HG03097 (cell line): ENCODE measurements at regions not wholly inside any gene's neighbourhood (a gene's known extent, or its start where the extent isn't known, plus 50 kb on each side); places are given as distances from the start of the nearest gene placed in this dataset.

ENCODE experiments used
- ATAC-seq: cut with Tn5 transposase; IDR thresholded peaks from one replicate; pipeline ENCODE4 v1.9.1; 2021; ENCODE audit not compliant: unreplicated experiment, low FRiP score

DNA sequence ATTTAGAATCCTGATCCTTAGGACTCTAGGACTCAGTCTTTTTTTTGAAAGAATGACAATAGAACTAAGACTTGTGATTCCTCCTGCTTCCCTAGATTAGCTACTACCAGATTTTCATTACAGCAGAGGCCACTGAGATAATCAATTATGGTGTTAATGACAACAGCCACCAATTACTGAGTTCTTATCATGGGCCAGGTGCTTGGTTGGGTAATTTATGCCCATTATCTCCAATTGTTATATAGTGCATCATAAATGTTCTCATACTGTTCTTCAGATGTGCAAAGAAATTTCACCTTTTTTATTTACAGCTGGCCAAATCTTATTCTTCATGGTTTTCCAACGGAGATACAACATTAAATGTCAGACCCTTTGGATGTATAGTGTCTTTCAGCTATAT, 162.9 kb upstream of the CMC1 start:
- ATAC-seq = no peak

DNA sequence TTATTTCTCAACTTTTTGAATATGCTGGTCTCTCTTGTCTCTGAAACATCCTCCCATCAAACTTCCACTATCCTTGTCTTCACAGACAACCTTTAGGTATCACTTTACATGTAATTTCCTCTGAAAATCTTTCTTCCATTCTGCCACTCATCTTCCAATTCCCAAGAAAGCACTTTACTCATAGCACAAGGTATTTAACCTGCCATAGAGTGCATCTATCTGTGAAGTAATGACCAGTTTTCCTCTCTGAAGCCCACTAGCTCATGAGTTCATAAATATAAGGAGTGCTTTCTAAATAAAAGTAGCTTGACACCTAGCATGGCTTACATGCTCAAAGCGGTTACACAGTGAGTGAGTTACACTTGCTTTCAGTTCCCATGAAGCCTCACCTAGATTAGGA, 160.7 kb upstream of the CMC1 start:
- ATAC-seq = no peak

DNA sequence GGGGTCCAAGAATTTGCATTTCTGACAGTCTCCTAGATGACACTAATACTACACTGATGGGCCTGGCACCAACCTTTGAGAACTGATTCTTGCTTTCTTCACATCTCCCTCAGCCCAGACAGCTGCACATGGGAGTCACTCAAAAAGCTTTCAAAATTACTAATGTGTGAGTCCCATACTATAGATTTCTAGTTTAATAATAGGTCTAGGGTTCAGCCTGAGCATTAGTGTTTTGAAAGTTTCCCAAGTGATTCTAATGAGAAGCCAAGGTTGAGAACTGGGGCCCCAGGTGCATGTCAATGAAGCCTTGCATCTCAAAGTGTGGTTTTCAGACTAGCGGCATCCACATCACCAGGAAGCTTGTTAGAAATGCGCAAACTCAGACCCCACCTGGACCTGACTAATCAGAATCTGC, 159.9 kb upstream of the CMC1 start:
- ATAC-seq = no peak

DNA sequence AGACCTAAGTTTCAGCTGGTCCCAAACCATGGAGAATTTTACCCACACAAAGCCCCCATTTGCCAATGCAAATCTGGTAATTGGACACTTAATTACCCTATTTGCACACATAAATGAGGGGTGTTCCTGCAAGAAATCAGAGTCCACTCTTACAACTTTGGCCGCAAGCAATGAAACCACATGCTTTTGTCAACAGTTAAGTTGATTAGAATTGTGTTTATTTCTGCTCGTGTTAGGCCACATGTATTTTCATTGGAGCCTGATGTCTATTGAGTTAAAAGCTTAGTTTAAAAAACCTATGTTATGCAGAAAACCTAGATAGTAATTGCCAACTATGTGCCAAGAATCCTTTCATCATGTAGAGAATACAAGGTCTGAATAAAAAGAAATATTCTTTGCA, 153.8 kb upstream of the CMC1 start:
- ATAC-seq = no peak

DNA sequence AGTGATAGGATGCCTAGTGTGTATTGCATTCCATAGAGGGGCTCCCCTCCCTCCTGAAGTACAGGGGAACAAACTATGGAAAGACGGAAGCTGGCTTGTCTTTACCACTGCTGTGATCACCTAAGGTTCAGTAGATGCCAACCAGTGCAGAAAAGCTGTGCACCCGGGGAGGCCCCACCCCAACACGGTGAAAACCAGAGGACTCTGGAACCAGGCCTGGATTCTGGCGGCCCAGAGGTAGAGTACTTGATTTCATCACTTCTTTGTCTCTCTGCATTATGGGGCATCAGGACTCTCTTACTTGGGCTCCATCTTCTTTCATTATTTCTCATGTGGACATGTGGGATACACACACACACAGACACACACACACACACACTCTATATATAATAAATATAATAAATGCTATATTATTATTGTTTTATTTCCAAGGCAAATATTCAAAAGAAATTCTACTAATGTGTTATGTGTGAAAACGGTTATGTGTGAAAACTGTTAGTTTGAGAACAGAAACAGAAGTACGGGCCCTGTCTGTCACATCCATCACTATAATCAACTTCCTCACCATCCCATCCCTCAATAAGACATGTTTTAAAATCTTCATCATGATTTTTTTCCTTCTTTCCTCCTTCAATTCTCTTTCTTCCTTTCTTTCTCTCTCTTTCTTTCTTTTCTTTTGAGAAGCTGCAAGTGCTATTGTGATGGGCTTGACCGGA, 152.4 kb upstream of the CMC1 start:
- ATAC-seq = no peak

DNA sequence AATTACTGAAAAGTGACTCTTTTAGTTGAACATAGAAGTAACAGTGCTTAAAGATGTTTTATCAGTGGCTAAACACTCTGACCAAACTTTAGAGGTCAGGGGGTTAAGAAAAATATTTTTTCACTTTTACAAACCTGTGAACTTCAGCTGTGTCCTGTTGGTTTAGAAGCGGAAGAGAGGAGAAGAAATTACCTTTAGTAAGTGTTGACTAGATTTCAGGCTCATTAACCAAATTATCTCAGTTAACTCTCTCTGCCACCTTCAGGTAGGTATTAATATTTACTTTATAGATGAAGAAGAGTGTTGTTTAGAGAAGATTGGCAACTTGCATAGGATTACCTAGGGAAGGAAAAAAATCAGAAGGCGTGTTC, 151.9 kb upstream of the CMC1 start:
- ATAC-seq = no peak

DNA sequence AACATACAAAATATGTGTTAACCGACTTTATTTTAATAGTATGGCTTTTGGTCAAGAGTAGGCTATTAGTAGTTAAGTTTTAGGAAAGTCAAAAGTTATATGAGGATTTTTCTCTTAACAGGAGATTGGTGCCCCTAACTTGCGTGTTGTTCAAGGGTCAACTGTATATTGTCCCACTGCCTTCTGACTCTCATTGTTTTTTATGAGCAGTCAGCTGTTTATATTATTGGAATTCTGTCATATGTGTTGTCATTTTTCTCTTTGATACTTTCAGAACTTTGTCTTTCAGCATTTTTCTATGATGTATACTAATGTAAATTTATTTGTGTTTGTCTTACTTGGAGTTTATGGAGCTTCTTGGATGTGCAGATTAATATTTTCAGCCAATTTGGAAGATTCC, 142.1 kb upstream of the CMC1 start:
- no peak for ATAC-seq

DNA sequence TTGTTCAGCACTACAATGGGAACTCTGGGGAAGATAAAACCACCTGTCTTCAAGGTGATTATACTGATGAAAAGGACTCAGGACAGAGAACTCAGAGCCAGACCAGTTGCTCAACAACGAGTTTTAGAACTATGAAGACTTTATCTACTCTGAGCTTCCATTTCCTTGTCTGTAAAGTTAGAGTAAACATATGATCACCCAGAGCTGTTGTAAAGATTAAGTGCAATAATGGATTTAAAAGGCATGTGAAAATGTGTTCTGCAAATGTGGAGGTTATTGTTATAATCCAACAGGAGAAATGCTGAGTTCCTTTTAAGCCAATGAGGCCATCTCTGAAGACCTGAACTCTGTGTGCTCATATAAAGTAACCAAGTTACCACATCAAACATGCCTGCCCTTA, 139.7 kb upstream of the CMC1 start:
- ATAC-seq = no peak

DNA sequence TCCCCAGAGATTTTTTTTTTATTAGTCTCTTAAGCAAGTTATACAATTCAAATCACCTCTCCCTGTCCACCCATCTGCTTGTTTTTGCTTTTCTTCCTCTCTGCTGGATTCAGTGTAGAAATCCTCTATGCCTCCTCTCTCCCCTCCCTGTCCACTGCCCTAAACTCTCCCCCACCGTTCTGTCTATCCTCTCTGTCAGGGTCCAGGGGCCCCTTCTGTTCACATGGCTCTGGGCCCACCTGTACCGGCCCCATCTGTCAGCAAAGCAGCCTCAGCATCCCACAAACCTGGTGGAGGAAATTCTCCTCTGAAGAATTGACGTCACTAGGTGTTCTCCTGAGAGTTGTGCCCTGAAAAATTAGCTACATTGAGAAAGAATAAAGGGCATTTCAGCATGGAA, 137.6 kb upstream of the CMC1 start:
- ATAC-seq = no peak

DNA sequence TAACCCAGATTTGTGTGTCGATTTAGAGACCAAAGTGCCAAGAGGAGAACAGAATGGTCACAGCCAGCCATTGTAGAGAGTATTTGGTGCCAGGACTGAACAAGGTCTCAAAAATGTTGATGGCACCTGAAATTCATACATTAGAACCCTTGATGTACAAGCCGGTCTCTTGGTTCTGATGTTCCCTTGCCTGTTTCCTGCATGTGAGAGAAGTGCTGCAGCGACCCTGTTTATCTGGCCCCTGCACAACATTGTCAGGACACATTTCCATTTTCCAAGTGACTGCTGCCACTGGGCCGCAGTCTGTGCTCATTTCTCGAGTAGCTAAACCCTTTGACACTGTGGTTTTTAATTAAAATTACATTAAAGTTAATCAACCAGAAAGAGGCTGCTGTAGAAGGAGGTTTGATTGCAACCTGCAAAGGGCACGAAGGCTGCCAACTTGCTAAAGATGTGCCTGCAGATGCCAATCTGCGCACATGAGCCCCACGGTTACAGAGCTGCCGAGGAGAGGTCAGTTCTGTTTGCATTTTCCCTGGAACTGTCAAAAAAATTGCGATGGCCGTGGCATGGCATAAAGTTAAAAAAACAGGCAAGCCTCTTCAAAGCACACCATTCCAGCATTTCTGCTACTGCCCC, 136.4 kb upstream of the CMC1 start:
- no peak for ATAC-seq

DNA sequence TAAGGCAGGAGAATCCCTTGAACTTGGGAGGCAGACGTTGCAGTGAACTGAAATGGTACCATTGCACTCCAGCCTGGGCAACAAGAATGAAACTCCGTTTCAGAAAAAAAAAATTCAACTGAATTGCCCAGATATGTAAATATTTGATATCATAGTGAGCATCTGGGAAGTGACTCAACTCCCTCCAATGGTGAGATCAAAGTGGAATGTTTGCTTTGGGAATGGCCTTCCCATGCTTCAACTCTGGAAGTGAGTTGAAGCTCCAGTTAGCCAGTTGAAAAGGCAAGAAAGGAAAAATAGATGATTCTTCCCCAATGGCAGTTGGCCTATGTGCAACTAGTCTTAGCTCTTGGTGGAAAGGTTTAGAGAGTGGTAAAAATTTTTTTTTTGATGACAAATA, 131.6 kb upstream of the CMC1 start:
- no peak for ATAC-seq

DNA sequence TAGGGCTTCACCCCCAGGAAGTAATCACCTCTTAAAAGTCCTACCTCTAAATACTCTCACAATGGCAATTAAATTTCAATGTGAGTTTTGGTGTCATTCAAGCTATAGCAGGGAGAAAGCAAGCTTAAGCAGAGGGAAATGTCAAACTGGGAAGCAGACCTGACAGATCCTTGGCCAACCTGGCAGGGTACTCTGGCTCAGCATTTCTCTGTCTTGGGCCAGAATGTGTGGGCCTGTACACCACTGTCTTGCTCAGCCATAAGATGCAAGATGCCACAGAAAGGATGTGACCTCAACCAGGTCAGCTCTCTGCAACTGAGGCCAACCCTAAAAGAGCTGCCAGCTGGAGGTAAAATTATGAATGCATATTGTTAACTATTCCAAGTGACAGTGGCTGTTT, 130.6 kb upstream of the CMC1 start:
- no peak for ATAC-seq

DNA sequence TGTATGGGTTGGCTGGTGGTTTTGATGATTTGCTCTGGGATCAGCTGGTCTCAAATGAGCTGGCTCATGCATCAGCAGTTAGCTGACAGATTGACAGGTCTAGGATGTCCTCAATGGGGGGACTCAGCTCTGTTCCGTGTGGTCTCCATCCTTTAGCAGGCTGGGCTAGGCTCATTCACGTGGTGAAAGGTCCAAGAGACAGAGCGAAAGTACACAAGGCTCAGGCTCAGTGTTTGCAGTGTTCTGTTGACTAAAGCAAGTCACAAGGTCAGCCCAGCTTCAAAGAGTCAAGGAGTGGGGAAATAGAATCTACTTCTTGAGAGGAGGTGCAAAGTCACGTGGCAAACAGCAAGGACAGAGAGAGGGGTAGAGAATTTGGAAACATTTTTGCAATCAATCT, 126.5 kb upstream of the CMC1 start:
- ATAC-seq = no peak

DNA sequence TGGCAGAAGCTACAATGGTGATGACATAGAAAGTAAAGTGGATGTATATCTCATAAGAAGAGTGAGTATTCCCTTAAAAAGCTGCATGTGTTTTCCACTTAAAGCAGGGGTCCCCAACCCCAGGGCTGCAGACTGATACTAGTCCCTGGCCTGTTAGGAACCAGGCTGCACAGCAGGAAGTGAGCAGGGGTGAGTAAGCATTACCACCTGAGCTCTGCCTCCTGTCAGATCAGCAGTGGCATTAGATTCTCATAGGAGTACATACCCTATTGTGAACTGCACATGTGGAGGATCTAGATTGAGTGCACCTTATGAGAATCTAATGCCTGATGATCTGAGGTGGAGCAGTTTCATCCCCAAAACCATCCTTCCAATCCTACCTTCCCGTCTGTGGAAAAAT, 126.1 kb upstream of the CMC1 start:
- no peak for ATAC-seq

DNA sequence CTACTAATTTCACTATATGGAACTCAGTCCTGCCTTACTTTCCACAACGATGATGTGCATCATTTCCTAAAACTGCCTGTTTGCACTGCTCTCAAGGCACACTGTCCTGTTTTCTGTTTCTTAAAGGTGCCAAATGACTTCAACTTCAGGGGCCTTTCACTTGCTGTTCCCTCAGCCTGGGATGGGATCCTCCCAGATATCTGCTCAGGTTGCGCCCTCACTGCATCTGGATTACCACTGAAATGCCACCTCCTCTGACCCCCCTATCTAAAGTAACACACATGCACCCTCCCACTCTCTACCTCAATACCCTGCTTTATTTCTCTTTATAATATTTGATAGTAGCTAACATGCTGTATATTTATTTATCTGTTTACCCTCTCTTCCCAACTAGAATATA, 123.8 kb upstream of the CMC1 start:
- ATAC-seq = no peak

DNA sequence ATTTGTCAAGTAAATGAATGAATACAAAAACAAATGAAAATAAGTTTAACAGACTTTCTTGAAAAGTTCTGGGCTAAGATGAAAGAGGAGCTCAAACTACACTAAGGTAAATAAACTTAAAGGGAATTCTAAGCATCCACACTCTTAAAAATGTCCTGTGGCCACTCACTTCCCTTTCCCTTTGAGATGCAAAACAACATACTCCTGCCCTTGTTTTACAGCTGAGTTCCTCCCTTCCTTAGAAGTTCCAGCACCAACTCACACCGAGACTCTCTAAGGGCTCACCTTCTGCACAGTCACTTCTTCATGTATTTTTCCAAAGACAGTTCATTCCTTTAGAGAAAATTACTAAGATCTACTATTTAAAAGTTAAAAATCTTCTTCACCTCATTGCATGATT, 123.3 kb upstream of the CMC1 start:
- no peak for ATAC-seq

DNA sequence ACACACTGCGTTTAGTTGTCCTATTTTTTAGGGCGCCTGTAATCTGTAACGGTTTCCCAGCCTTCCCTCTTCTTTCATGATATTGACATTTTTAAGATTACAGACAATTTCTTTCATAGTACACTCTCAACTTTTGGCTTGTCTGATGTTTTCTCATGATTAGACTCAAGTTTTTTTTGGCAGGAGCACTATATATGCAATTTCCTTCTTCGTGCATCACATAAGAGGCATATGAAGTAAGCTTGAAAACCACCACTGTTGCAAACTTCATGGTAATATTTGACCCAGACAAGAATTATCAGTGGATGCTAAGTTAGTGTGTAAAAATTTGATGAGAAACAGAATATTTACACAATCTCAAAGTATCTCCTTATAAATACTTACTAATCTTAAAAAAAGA, 119.2 kb upstream of the CMC1 start:
- ATAC-seq = no peak

DNA sequence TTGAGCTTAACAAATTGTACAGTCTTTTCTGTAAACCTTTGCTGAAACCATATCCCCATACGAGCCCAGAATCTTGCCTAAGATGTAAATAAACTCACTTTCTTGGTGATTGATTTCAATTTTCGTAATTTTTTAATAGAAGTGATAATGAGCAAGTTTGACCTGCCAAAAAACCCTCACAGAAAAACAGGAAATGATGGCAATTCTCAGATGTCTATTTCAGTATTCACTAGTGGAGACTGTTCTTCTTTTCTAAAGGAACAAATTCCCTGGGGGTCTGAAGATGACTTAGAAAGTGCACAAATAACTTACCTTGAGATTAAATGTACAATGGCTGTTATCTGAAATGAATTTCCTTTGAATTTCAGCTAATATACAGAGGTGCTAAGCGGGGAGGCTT, 116.5 kb upstream of the CMC1 start:
- ATAC-seq = no peak

DNA sequence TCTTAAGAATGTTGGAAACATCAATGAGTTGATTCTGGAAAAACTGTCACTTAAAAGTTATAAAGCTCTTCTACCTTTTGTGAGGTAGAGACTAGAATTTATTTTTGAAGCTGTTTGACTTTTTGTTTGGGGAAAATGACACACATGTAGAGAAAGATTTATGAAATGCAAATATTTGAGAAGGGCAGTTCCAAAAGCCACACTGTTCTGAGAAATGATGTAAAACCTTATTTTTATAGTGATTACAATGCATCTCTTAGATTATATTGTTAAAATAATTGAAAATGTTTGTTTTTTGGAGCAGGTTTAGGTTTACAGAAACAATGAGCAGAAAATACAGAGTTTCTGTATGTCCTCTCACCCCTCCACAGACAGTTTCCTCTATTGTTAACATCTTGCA, 116.1 kb upstream of the CMC1 start:
- no peak for ATAC-seq

DNA sequence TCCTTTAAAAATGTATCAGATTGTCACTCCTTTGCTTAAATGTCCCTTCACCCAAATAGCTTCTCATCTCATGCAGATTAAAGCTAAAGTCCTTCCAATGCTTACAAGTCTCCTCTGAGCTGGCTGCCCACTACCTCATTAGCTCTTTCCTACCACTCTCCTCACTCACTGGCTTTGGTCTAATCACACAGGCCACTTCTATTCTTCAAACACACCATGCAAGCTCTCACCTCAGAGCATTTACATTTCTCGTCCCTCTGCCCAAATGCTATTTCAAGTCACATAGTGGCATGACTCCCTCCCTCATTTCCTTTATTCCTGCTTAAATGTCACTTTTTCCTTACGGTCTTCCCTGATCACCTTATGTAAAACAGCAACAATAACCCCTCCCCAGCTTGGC, 110.6 kb upstream of the CMC1 start:
- no peak for ATAC-seq

DNA sequence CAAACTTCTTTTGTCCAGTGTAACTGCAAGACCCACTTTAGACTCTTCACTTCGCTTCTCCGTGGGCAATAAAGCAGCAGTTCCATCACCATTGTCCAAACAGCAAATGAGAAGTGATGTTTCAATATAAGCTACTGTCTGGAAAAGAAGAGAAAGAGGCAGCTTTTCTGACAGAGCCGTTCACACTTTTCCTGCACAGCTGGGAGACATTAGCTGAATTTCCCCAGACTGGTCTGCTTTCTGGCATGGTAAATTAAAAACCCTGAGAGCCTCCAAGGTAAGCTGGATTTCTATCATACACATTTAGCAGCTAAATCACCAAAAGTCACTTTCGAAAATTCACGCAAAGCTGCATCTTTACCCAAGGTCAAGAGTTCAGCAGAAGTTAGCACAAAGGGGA, 108.5 kb upstream of the CMC1 start:
- no peak for ATAC-seq

DNA sequence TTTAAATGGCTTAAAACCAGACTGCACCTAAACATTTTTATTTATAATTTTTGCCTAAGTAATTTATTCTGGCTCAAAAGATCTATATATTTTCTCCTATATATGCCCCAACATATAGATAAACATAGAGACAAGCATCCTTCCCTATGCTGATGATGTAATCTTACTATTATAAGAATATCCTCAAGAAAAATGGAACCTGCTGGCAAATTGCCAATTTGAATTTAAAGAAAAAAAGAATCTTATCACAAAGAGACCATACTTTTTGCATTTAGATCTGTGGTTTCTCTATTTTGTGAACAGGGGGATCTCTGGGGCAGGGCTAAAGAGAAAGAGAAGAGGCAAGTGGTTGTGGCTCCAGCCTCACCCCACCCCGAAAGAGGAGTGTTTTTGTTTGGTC, 107.2 kb upstream of the CMC1 start:
- ATAC-seq = no peak
